ENCODE measurements at regions not wholly inside any gene's neighbourhood (a gene's known extent, or its start where the extent isn't known, plus 50 kb on each side); places are given as distances from the start of the nearest gene placed in this dataset.

DNA sequence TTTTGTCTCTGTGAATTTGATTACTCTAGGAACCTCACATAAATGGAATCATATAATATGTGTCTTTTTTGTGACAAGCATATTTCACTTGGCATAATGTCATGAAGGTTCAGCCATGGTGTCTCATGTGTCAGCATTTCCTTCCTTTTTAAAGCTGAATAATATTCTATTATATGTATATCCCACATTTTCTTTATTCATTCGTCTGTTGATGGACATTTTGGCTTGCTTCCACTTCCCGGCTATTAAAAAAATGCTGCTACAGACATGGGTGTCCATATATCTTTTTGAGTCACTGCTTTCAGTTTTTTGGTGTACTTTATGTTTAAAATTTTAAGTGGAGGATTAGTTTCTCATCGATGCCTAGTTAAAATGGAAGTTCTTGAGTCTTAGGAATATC, 59.8 kb upstream of the C5orf63 start:
- TF ChIP-seq, protein P1, sequence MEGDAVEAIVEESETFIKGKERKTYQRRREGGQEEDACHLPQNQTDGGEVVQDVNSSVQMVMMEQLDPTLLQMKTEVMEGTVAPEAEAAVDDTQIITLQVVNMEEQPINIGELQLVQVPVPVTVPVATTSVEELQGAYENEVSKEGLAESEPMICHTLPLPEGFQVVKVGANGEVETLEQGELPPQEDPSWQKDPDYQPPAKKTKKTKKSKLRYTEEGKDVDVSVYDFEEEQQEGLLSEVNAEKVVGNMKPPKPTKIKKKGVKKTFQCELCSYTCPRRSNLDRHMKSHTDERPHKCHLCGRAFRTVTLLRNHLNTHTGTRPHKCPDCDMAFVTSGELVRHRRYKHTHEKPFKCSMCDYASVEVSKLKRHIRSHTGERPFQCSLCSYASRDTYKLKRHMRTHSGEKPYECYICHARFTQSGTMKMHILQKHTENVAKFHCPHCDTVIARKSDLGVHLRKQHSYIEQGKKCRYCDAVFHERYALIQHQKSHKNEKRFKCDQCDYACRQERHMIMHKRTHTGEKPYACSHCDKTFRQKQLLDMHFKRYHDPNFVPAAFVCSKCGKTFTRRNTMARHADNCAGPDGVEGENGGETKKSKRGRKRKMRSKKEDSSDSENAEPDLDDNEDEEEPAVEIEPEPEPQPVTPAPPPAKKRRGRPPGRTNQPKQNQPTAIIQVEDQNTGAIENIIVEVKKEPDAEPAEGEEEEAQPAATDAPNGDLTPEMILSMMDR (IDR thresholded peaks at IDR 0.05; ENCODE audit: borderline replicate concordance, control extremely low read depth, extremely low read depth, insufficient read depth, missing control alignments) = no peak
- DNase-seq (ENCODE audit: low spot score) = no peak
- in situ Hi-C loops (cut with MboI; ENCODE audit: low sequenced_read_pairs, unreplicated experiment) = no loop called here

DNA sequence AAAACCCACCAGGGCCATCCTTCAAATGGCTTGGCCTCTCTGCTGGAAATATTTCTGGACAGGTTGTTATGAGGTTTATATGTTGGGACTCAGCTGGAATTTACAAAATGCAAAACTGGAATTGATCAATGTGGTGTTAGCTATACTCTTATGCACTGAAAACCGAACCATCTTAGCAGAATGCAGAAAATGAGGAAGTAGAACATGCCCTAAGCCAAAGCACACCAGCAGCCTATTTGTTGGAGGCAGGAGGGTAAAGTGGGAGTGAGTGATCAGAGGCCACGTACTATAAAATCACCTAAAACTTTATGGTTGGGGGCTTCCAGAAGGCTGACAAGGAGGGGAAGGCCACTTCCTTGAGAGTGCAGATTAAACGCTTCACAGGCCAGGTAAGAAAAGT, 63.6 kb upstream of the C5orf63 start:
- in situ Hi-C loops (cut with MboI; ENCODE audit: low sequenced_read_pairs, unreplicated experiment) = no loop called here
- TF ChIP-seq, protein P1 (IDR thresholded peaks at IDR 0.05; ENCODE audit: borderline replicate concordance, control extremely low read depth, extremely low read depth, insufficient read depth, missing control alignments) = no peak
- DNase-seq (ENCODE audit: low spot score) = no peak

DNA sequence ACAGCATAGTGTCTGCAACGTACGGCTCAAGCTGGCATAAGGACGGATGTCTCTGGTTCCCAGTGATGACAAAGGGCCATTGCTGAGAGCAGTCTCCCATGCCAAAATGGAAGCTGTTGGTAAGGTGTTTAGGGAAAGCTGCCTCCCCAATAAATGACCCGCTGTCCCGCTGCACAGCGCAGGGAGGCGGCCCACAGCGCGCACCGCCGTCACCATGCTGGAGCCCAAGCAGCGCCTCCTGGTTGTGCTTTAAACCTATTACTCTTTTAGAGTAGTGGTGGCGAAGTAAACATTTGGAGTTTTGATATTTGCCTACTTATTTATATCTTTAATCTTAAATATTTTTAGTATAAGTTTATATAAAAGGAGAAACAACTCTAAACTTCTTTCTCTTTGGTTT, 70.4 kb upstream of the C5orf63 start:
- in situ Hi-C loops (cut with MboI; ENCODE audit: low sequenced_read_pairs, unreplicated experiment) = no loop called here
- no peak for DNase-seq (ENCODE audit: low spot score)
- TF ChIP-seq, protein P1 (IDR thresholded peaks at IDR 0.05; ENCODE audit: borderline replicate concordance, control extremely low read depth, extremely low read depth, insufficient read depth, missing control alignments) = no peak

DNA sequence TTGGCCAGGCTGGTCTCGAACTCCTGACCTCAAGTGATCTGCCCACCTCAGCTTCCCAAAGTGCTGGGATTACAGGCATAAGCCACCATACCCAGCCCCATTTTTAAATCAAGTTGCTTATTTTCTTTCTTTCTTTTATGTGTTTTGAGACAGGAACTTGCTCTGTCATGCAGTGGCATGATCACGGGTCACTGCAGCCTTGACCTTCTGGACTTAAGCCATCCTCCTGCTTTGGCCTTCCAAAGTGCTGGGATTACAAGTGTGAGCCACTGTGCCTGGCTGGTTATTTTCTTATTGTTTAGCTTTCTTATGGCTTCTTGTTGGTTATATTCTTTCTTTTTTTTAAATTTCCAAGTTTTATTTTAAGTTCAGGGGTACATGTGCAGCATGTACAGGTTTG, 79.7 kb upstream of the C5orf63 start:
- in situ Hi-C loops (cut with MboI; ENCODE audit: low sequenced_read_pairs, unreplicated experiment) = no loop called here
- no peak for DNase-seq (ENCODE audit: low spot score)
- TF ChIP-seq, protein P1 (IDR thresholded peaks at IDR 0.05; ENCODE audit: borderline replicate concordance, control extremely low read depth, extremely low read depth, insufficient read depth, missing control alignments) = no peak

- TF ChIP-seq, protein P1 (IDR thresholded peaks at IDR 0.05; ENCODE audit: borderline replicate concordance, control extremely low read depth, extremely low read depth, insufficient read depth, missing control alignments) = no peak
- in situ Hi-C loops (cut with MboI; ENCODE audit: low sequenced_read_pairs, unreplicated experiment) = no loop called here
- DNase-seq (ENCODE audit: low spot score) = no peak
These were observed 80.2 kb upstream of the C5orf63 start for GRCh38 chr5:127153521-127153920.

GRCh38 chr5:127163750-127164149, 90.4 kb upstream of the C5orf63 start:
- no peak for DNase-seq (ENCODE audit: low spot score)
- in situ Hi-C loops (cut with MboI; ENCODE audit: low sequenced_read_pairs, unreplicated experiment) = no loop called here
- TF ChIP-seq, protein P1 (IDR thresholded peaks at IDR 0.05; ENCODE audit: borderline replicate concordance, control extremely low read depth, extremely low read depth, insufficient read depth, missing control alignments) = no peak

All from GM13976 (cell line).